HFF-Myc (cell line): ENCODE measurements at regions not wholly inside any gene's neighbourhood (a gene's known extent, or its start where the extent isn't known, plus 50 kb on each side); places are given as distances from the start of the nearest gene placed in this dataset.
"Not testable (repeated sequence)": the region's sequence is repeated elsewhere in the genome, so short reads cannot be mapped to it uniquely, and the experiment has no call there.

Experiments used
- DNase-seq: peaks from one replicate; pipeline ENCODE4 v3.0.0-alpha.2; 2011; ENCODE audit warnings: low read depth; ENCODE audit errors: extremely low read depth
- H3K4me3 ChIP-seq: replicated peaks from 2 replicates; pipeline ENCODE4 v1.5.1; 2011; ENCODE audit warnings: low read depth, mild to moderate bottlenecking, control low read depth, low read length
- CTCF ChIP-seq: IDR thresholded peaks from 2 replicates; pipeline ENCODE4 v1.5.1; 2012; ENCODE audit warnings: mild to moderate bottlenecking, low read depth, low read length, control low read depth; ENCODE audit errors: missing control alignments

- no peak for TF ChIP-seq CTCF
These were observed 188.9 kb upstream of the LMCD1 start for GRCh38 chr3:8312685-8313084.

GRCh38 chr3:8313560-8314267, 187.9 kb upstream of the LMCD1 start:
- TF ChIP-seq CTCF, result no peak
- no peak for DNase-seq
- H3K4me3 ChIP-seq, result no peak overlapping the region

More at GRCh38 chr3:8312685-8313084, 188.9 kb upstream of the LMCD1 start:
- no peak for DNase-seq
- no peak overlapping the region for H3K4me3 ChIP-seq

- not testable (repeated sequence) for DNase-seq, H3K4me3 ChIP-seq
These were observed 186.1 kb upstream of the LMCD1 start for GRCh38 chr3:8315526-8315925.

- H3K4me3 ChIP-seq, result no peak overlapping the region
These were observed 183.7 kb upstream of the LMCD1 start for GRCh38 chr3:8317661-8318649.

GRCh38 chr3:8319935-8320634, 181.5 kb upstream of the LMCD1 start:
- no peak for DNase-seq
- no peak for TF ChIP-seq CTCF
- H3K4me3 ChIP-seq, result no peak overlapping the region

More at GRCh38 chr3:8317661-8318649, 183.7 kb upstream of the LMCD1 start:
- DNase-seq, result no peak
- no peak for TF ChIP-seq CTCF

- no peak for TF ChIP-seq CTCF
- no peak overlapping the region for H3K4me3 ChIP-seq
- no peak for DNase-seq
These were observed 180.7 kb upstream of the LMCD1 start for GRCh38 chr3:8320711-8321458.
